K562 (cell line): ENCODE measurements at regions not wholly inside any gene's neighbourhood (a gene's known extent, or its start where the extent isn't known, plus 50 kb on each side); places are given as distances from the start of the nearest gene placed in this dataset.
A peak's percentile ranks its signal among the peaks of the same experiment; 100 is the strongest.
"Not testable (repeated sequence)": the region's sequence is repeated elsewhere in the genome, so short reads cannot be mapped to it uniquely, and the experiment has no call there.

Experiments
- ATAC-seq: fragments of 200-7000 bp; cut with Tn5 transposase; 3 replicates; pipeline ENCODE4 v1.9.1; 2020; ENCODE audit warnings: moderate library complexity
- BruUV-seq: library from RNA; stranded (reverse); fragments of 400-500 nt; replicated peaks from 2 replicates; lab custom pipeline; 2021; lab: Mats Ljungman, UMichigan
- CTCF ChIA-PET: fragments of 300-600 bp; formaldehyde crosslinking; extraction: SDS; loops from one replicate; lab custom pipeline; 2021; ENCODE audit warnings: low intra/inter-chr PET ratio; lab: Yijun Ruan, JAX
- POLR2A ChIA-PET: fragments of 300-600, 350-650 bp; sonication (Branson Sonifier 250); formaldehyde crosslinking; extraction: SDS; loops from one replicate; lab custom pipeline; 2021; ENCODE audit warnings: antibody characterized with exemption, inconsistent platforms; lab: Yijun Ruan, JAX
- DNase-seq, 4 experiments: peaks; one replicate each; pipeline versions ENCODE4 v3.0.0 to v3.0.0-alpha.2; 2011 to 2018; ENCODE audit warnings: low spot score in 3 of 4, mixed read lengths in 3 of 4; ENCODE audit errors: extremely low read depth in 1 of 4
- FAIRE-seq: peaks from 2 replicates; lab custom pipeline; 2011; peaks lifted over from hg19 to GRCh38; lab: Jason Lieb, UNC
- H2AFZ ChIP-seq: 2 replicates; pipeline ENCODE4 v1.6.0; 2011; ENCODE audit warnings: low read depth, low read length, control low read depth, inconsistent platforms
- H3K27ac ChIP-seq: fragments of 200-600 bp; 3 replicates; pipeline ENCODE4 v1.8.0; 2011; ENCODE audit warnings: low read depth, mild to moderate bottlenecking, control low read depth, inconsistent platforms, low read length, moderate library complexity, mixed read lengths; ENCODE audit errors: extremely low read depth
- H3K27me3 ChIP-seq, 2 experiments: fragments of 300-600 bp in 1 of 2; 2 replicates in 1 of 2; 3 replicates in 1 of 2; pipeline versions ENCODE4 v1.6.0 to v1.8.0; 2011; ENCODE audit warnings: inconsistent platforms in 2 of 2, low read length in 2 of 2, mild to moderate bottlenecking in 1 of 2, mixed read lengths in 1 of 2, moderate library complexity in 1 of 2; ENCODE audit not compliant: control insufficient read depth in 2 of 2, insufficient read depth in 2 of 2
- H3K36me3 ChIP-seq: fragments of 300-600 bp; 3 replicates; pipeline ENCODE4 v1.8.0; 2011; ENCODE audit warnings: mild to moderate bottlenecking, low read length, inconsistent platforms; ENCODE audit not compliant: control insufficient read depth, insufficient read depth
- H3K4me1 ChIP-seq, 2 experiments: fragments of 200-600 bp in 1 of 2; replicated peaks in 1 of 2; 2 replicates in 1 of 2; 3 replicates in 1 of 2; pipeline versions ENCODE4 v1.5.1 to v1.8.0; 2011; ENCODE audit warnings: inconsistent platforms in 2 of 2, low read length in 2 of 2, mild to moderate bottlenecking in 1 of 2, mixed read lengths in 1 of 2, moderate library complexity in 1 of 2; ENCODE audit not compliant: control insufficient read depth in 2 of 2, insufficient read depth in 2 of 2
- H3K4me2 ChIP-seq: 2 replicates; pipeline ENCODE4 v1.6.1; 2011; ENCODE audit warnings: low read length, control low read depth, inconsistent platforms, mixed read lengths; ENCODE audit not compliant: insufficient read depth
- H3K4me3 ChIP-seq: fragments of 200-600 bp; sonication (generic), shearing (Covaris generic); 2 replicates; pipeline ENCODE4 v1.5.1; 2016; ENCODE audit warnings: control low read depth, inconsistent platforms
- H3K79me2 ChIP-seq: fragments of 200-600 bp; 3 replicates; pipeline ENCODE4 v1.8.0; 2011; ENCODE audit warnings: low read length, inconsistent platforms; ENCODE audit not compliant: control insufficient read depth, insufficient read depth
- H3K9ac ChIP-seq, 2 experiments: 2 replicates each; pipeline versions ENCODE4 v1.6.0 to v1.6.1; 2011; ENCODE audit warnings: low read depth in 2 of 2, low read length in 2 of 2, control low read depth in 1 of 2, inconsistent platforms in 1 of 2, mild to moderate bottlenecking in 1 of 2, mixed read lengths in 1 of 2; ENCODE audit not compliant: insufficient read depth in 1 of 2
- H3K9me1 ChIP-seq: one replicate; pipeline ENCODE4 v1.6.0; 2011; ENCODE audit warnings: inconsistent platforms, mild to moderate bottlenecking, low read length, moderate library complexity; ENCODE audit not compliant: control insufficient read depth, insufficient read depth
- H3K9me3 ChIP-seq: replicated peaks from 2 replicates; pipeline ENCODE4 v1.5.1; 2011; ENCODE audit warnings: low read depth, low read length, inconsistent platforms; ENCODE audit not compliant: control insufficient read depth, insufficient read depth
- H4K20me1 ChIP-seq: replicated peaks from 2 replicates; pipeline ENCODE4 v1.6.1; 2011; ENCODE audit warnings: low read length, inconsistent platforms, mixed read lengths; ENCODE audit not compliant: control insufficient read depth, insufficient read depth
- ARHGAP35 ChIP-seq: fragments of 450-650 bp; IDR thresholded peaks from 2 replicates; pipeline ENCODE4 v1.6.1; 2018; ENCODE audit not compliant: partially characterized antibody
- FOXA3 ChIP-seq, 2 experiments: fragments of 450-650 bp in 1 of 2; sonication (generic) in 1 of 2; formaldehyde crosslinking; IDR thresholded peaks in 1 of 2; conservative IDR thresholded peaks in 1 of 2; 2 replicates each; pipeline versions ENCODE4 v1.4.0 to v1.8.0; 2020 to 2022; ENCODE audit warnings: mild to moderate bottlenecking in 2 of 2, missing genetic modification reagents in 1 of 2
- FOXM1 ChIP-seq, 2 experiments: fragments of 450-650 bp in 1 of 2; sonication (generic) in 1 of 2; formaldehyde crosslinking in 1 of 2; IDR thresholded peaks; 2 replicates each; pipeline versions ENCODE4 v1.6.1 to v1.9.0; 2017 to 2022; ENCODE audit warnings: low read depth in 2 of 2, mild to moderate bottlenecking in 2 of 2, missing genetic modification reagents in 1 of 2, moderate library complexity in 1 of 2
- HDAC1 ChIP-seq, 2 experiments: fragments of 450-650 bp; IDR thresholded peaks; 2 replicates each; pipeline ENCODE4 v1.6.1; 2016 to 2017; ENCODE audit warnings: inconsistent platforms in 1 of 2, mild to moderate bottlenecking in 1 of 2, moderate library complexity in 1 of 2
- HNRNPL ChIP-seq: fragments of 200-400 bp; formaldehyde crosslinking; IDR thresholded peaks from 2 replicates; pipeline ENCODE4 v1.6.1; 2017; ENCODE audit warnings: low read depth, mild to moderate bottlenecking, low read length
- HNRNPLL ChIP-seq: fragments of 200-400 bp; formaldehyde crosslinking; IDR thresholded peaks from 2 replicates; pipeline ENCODE4 v1.6.1; 2017; ENCODE audit warnings: low read length, low read depth, mild to moderate bottlenecking; ENCODE audit not compliant: poor library complexity, severe bottlenecking
- MIER1 ChIP-seq: fragments of 450-650 bp; IDR thresholded peaks from 2 replicates; pipeline ENCODE4 v1.6.1; 2016; ENCODE audit warnings: antibody characterized with exemption, mild to moderate bottlenecking, low read depth
- MLLT1 ChIP-seq, 2 experiments: fragments of 450-650 bp; IDR thresholded peaks; 2 replicates each; pipeline ENCODE4 v1.6.1; 2016
- NKRF ChIP-seq: fragments of 450-650 bp; IDR thresholded peaks from 2 replicates; pipeline ENCODE4 v1.6.1; 2016; ENCODE audit warnings: borderline replicate concordance
- POLR2AphosphoS5 ChIP-seq: IDR thresholded peaks from 2 replicates; pipeline ENCODE4 v1.6.1; 2011; ENCODE audit warnings: mild to moderate bottlenecking, low read depth, low read length, moderate library complexity; ENCODE audit not compliant: control insufficient read depth, insufficient read depth
- SAP30 ChIP-seq: fragments of 200-600 bp; sonication (generic); IDR thresholded peaks from 2 replicates; pipeline ENCODE4 v1.6.1; 2012; ENCODE audit warnings: borderline replicate concordance, low read depth, mild to moderate bottlenecking, moderate library complexity, low read length, control low read depth, inconsistent platforms; ENCODE audit not compliant: insufficient read depth, poor library complexity, severe bottlenecking
- TAF15 ChIP-seq: fragments of 200-400 bp; formaldehyde crosslinking; IDR thresholded peaks from 2 replicates; pipeline ENCODE4 v1.6.1; 2017; ENCODE audit warnings: mild to moderate bottlenecking, low read depth, low read length, moderate library complexity
- TCF7 ChIP-seq: sonication (generic); IDR thresholded peaks from 2 replicates; pipeline ENCODE4 v1.6.1; 2016; ENCODE audit warnings: antibody characterized with exemption, borderline replicate concordance
- THRAP3 ChIP-seq: fragments of 450-650 bp; IDR thresholded peaks from 2 replicates; pipeline ENCODE4 v1.6.1; 2016; ENCODE audit warnings: mild to moderate bottlenecking, inconsistent platforms, borderline replicate concordance
- YY1 ChIP-seq, 3 experiments: IDR thresholded peaks; 2 replicates each; pipeline ENCODE4 v1.6.1; 2011; ENCODE audit warnings: low read length in 2 of 3, mild to moderate bottlenecking in 2 of 3, moderate library complexity in 2 of 3, borderline replicate concordance in 1 of 3, control low read depth in 1 of 3, low read depth in 1 of 3; ENCODE audit not compliant: insufficient read depth in 3 of 3, insufficient replicate concordance in 2 of 3, control insufficient read depth in 1 of 3, insufficient read length in 1 of 3; ENCODE audit errors: extremely low read depth in 1 of 3
- ZBED1 ChIP-seq: IDR thresholded peaks from 2 replicates; pipeline ENCODE4 v1.6.1; 2014
- ZNF24 ChIP-seq: fragments of 450-650 bp; IDR thresholded peaks from 2 replicates; pipeline ENCODE4 v1.6.1; 2016
- WGBS: fragments of 100-300 bp; shearing (Covaris generic); methylation state at CpG from one replicate; pipeline ENCODE4 v1.1.6; 2016; ENCODE audit warnings: low coverage, mixed read lengths; ENCODE audit not compliant: insufficient coverage; ENCODE audit errors: missing lambda C conversion rate; 5-methylcytosine and 5-hydroxymethylcytosine counted together
- in situ Hi-C: fragments of 300-500 bp; cut with MboI; formaldehyde crosslinking; loops from 4 replicates; pipeline ENCODE4 v1.15.0; 2018; ENCODE audit warnings: inconsistent platforms, mixed read lengths
- intact Hi-C: fragments of 100-400 bp; cut with micrococcal nuclease; formaldehyde crosslinking; loops from 2 replicates; pipeline ENCODE4 v1.14.2; 2022

- intact Hi-C loops: loop anchor here (1.0 to 10.0 kb wide), 5 partner anchors 14 to 990 kb away; a partner anchor contains a TSS
- POLR2A ChIA-PET: interaction anchor here (0.6 to 10.6 kb wide), 77 partner anchors 8 to 1209 kb away, joined by 3 to 726 read pairs (median 6); partner anchors contain the start of gene ZNF184
- H3K9me3 ChIP-seq; H3K27me3 ChIP-seq; CTCF ChIA-PET; ATAC-seq; H3K9me1 ChIP-seq; FAIRE-seq; H2AFZ ChIP-seq; TF ChIP-seq FOXM1 (IDR thresholded peaks at IDR 0.05; ENCODE audit: low read depth): not testable (repeated sequence)
- peak overlapping the region; percentile 93 for H3K27ac ChIP-seq
- peaks cover 4 to 13% of the 10 kb centered on the region in 2 experiments for H3K4me1 ChIP-seq
- in situ Hi-C loops: loop anchor here (5.0 kb wide), 1 partner anchor 746 kb away; a partner anchor contains a TSS
- WGBS: 8% methylated on average over 12 of the region's 23 CpGs
- peak overlapping the region; percentile 71 for H3K4me3 ChIP-seq
- peak overlapping the region; percentile 98 for H3K4me2 ChIP-seq
- H4K20me1 ChIP-seq: peaks cover 24% of the 10 kb centered on the region
- peaks cover 46% of the 10 kb centered on the region for H3K36me3 ChIP-seq
- H3K9ac ChIP-seq: peak overlapping the region; percentile 93
- DNase-seq: peak in 1 of 4 experiments; percentile 53
- H3K79me2 ChIP-seq: peaks cover 75% of the 10 kb centered on the region
- TSS peak; percentile 63 for BruUV-seq
- TF ChIP-seq HNRNPLL: peak; percentile 79
- 0 out of 2 replicates have a peak, but pooled peaks have one; percentile 61 for TF ChIP-seq TAF15
- 0 out of 2 replicates have a peak, but pooled peaks have one; percentile 25 for TF ChIP-seq NKRF
- peak in 1 of 2 experiments; percentile 72; a peak in 1 of 4 replicates for TF ChIP-seq MLLT1 (IDR thresholded peaks at IDR 0.05)
- peak in 1 of 3 experiments; percentile 59 for TF ChIP-seq YY1 (IDR thresholded peaks at IDR 0.05; ENCODE audit: borderline replicate concordance in 1 of 3, control insufficient read depth in 1 of 3, extremely low read depth in 1 of 3, insufficient read depth in 3 of 3, insufficient read length in 1 of 3, insufficient replicate concordance in 2 of 3, low read depth in 1 of 3, low read length in 2 of 3)
- 0 out of 2 replicates have a peak, but pooled peaks have one; percentile 23 for TF ChIP-seq MIER1
- 0 out of 2 replicates have a peak, but pooled peaks have one; percentile 32 for TF ChIP-seq TCF7
- TF ChIP-seq ZBED1: peak; percentile 94
- TF ChIP-seq SAP30: peak; percentile 66
- TF ChIP-seq ZNF24: 0 out of 2 replicates have a peak, but pooled peaks have one; percentile 11
- 0 out of 2 replicates have a peak, but pooled peaks have one; percentile 17 for TF ChIP-seq FOXM1 (CRISPR knock-in tag; IDR thresholded peaks at IDR 0.05; ENCODE audit: low read depth)
- 0 out of 4 replicates have a peak, but pooled peaks of 1 of the 2 experiments have one; percentile 9 for TF ChIP-seq FOXA3 (CRISPR knock-in tag; conservative IDR thresholded peaks at IDR 0.05 in 1 of 2, IDR thresholded peaks at IDR 0.05 in 1 of 2)
- peak; percentile 90; the same call in 1 of the 2 replicates for TF ChIP-seq THRAP3
- TF ChIP-seq HDAC1 (IDR thresholded peaks at IDR 0.05): 0 out of 4 replicates have a peak, but pooled peaks of 1 of the 2 experiments have one; percentile 39
- peak; percentile 1 for TF ChIP-seq ARHGAP35
- peak; percentile 81 for TF ChIP-seq POLR2AphosphoS5
- 0 out of 2 replicates have a peak, but pooled peaks have one; percentile 23 for TF ChIP-seq HNRNPL
Observed at GRCh38 chr6:27146456-27146705, 101.1 kb upstream of the PRSS16 start.
